GM19467 (cell line): ENCODE measurements at regions not wholly inside any gene's neighbourhood (a gene's known extent, or its start where the extent isn't known, plus 50 kb on each side); places are given as distances from the start of the nearest gene placed in this dataset.

ENCODE experiments used
- ATAC-seq: cut with Tn5 transposase; IDR thresholded peaks from one replicate; pipeline ENCODE4 v1.9.1; 2021; ENCODE audit warnings: mild to moderate bottlenecking, moderate library complexity; ENCODE audit not compliant: unreplicated experiment

GRCh38 chr11:36997656-36998055 lies 399.6 kb upstream of the RAG2 start:
- no peak for ATAC-seq

GRCh38 chr11:36996795-36997194 lies 398.8 kb upstream of the RAG2 start:
- no peak for ATAC-seq

GRCh38 chr11:36994208-36994607 lies 396.2 kb upstream of the RAG2 start:
- no peak for ATAC-seq

- ATAC-seq = no peak
Observed at GRCh38 chr11:36988556-36988955, 390.5 kb upstream of the RAG2 start.

DNA sequence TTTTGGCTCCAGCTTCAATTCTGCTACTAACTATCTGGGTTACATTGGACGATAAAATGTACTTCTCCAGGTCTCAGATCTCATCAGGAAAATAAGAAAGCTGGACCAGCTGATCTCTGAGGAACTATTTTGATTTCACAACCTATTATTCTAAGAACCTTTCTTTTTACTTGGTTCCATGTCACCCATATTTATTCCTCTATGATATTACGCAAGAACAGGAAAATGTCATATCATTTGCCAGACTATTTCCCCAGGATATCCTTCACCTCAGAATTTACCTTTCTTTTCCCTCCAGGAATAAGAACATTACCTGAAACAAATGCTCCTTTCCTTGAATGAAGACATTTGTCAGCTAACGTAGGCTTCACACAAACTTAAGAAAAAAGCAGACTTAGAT lies 387.5 kb upstream of the RAG2 start:
- no peak for ATAC-seq

GRCh38 chr11:36976741-36977140 lies 378.7 kb upstream of the RAG2 start:
- no peak for ATAC-seq

- ATAC-seq = no peak
Observed at GRCh38 chr11:36974771-36975170, 376.7 kb upstream of the RAG2 start.

DNA sequence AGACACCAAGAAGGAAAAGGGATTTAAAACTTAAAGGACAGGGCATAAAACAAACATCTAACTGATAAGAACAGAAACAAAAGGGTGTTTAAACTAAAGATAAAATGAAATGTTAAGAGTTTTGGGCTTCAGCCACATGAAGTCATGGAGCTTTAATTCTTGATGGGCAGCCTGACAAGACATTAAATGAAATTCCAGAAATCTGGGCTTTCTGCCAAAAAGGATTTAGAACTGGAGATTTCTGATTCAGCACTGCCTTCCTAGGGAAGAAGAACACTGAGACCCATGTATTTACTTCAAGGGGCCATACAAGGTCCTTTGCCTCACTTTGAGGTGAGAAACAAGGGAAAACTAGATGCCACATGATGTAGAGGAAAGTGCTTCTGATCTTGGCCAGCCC lies 355.9 kb upstream of the RAG2 start:
- no peak for ATAC-seq

DNA sequence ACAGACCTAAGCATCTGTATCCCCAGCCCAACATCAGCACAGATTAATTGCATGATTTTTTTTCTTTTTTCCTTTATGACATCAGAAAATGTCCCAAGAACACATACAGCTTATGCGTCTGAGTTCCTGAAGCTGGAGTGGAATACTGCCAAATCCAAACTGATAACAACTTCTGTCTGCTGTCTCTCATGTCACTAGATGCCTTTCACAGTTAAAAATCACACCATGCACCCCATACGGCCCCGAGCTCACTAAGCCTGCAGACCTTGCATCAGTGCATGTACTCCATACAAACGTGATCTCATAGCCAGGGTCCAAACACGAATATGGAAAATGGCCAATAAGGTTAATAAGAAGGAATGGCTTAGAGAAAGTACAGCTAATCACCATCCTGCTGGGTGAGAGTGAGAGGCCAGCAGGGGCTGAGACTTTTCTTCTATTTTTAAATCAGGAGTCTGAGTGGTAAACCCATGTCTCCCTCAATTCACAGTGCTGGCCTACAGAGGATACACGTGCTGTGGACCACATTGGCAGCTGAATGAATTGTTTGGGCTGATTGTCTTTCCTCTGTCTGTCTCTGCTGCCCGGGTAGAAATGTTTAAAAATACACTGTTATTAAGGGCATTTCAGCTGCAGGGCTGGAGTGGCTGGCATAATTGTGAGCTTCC lies 350.6 kb upstream of the RAG2 start:
- no peak for ATAC-seq

- no peak for ATAC-seq
Observed at GRCh38 chr11:36945384-36945783, 347.3 kb upstream of the RAG2 start.

DNA sequence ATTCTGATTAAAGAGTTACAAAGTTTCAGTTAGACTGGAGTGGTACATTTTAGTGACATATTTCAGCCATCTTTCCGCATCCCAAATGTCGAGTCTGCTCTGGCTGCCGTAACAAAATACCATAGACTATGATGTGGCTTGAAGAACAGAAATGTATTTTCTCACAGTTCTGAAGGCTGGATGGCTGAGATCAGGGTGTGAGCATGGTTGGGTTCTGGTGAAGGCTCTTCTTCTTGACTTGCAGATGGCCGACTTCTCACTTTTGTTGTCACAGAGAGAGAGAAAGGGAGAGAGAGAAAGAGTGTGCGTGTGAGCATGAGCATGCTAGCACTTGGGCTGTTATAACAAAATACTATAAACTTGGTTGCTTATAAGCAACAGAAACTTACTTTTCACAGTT lies 335.4 kb upstream of the RAG2 start:
- ATAC-seq = no peak

GRCh38 chr11:36931139-36931538 lies 333.1 kb upstream of the RAG2 start:
- no peak for ATAC-seq

- no peak for ATAC-seq
Observed at GRCh38 chr11:36930256-36930655, 332.2 kb upstream of the RAG2 start.

DNA sequence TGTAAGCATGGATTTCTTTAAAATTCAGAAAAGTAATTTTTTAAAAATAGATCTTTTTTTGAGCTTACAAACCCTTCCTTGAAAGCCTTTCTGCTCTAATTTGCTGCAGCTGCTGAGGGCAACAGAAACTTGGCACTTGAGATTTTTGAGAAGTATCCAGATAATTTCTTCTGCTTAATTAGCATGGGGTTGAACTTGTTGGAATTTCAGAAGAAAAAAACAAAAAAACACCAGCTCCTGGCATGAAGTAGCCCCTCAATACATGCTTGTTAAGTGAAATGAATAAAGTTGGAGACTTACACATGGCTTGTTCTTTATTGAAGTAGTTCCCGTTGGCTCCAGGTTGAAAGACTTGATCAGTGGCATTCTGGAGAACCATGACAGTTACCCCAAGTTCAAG lies 331.4 kb upstream of the RAG2 start:
- no peak for ATAC-seq

DNA sequence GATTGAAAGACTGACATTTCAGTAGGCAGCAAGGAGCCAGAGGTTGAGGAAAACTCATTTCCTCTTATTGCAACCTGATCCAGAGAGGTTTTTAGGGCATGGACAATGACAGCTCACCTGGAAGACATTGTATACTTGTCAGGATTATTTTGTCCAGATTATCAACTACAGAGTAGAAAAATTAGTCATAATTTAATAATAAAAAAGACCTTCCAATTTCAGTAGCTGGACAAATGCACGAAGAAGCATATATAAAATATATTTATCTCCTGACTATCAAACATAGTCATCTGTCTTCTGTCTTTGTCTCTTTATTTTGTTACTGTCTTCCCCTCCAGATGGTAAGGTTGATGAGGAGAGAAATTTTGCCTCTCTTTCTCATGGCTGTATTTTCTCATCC lies 330.6 kb upstream of the RAG2 start:
- ATAC-seq = no peak

- ATAC-seq = no peak
Observed at GRCh38 chr11:36899800-36900199, 301.8 kb upstream of the RAG2 start.

- no peak for ATAC-seq
Observed at GRCh38 chr11:36890841-36891240, 292.8 kb upstream of the RAG2 start.

GRCh38 chr11:36890121-36890679 lies 292.2 kb upstream of the RAG2 start:
- ATAC-seq = no peak

- ATAC-seq = no peak
Observed at GRCh38 chr11:36885154-36885553, 287.1 kb upstream of the RAG2 start.

GRCh38 chr11:36878737-36879136 lies 280.7 kb upstream of the RAG2 start:
- ATAC-seq = no peak

- no peak for ATAC-seq
Observed at GRCh38 chr11:36877149-36877548, 279.1 kb upstream of the RAG2 start.

- ATAC-seq = no peak
Observed at GRCh38 chr11:36876266-36876665, 278.2 kb upstream of the RAG2 start.

DNA sequence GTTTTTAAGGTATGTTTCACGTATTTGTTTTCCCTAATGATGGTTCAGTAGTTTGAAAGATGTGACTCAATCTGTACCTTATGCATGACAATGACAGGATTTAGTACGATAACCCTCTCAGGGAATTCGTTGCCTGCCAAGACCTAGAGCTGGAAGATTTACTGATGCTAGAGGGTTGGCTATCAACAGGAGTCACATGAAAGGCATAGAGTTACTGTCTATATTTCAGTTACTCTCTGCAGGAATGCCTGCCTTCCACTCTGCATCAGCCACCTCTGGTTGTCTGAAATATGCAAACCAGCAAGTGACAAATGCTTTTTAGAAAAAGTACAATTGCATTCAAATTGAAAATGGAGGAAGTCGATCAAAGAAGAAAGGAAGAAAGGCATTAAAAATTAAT lies 276.3 kb upstream of the RAG2 start:
- ATAC-seq = no peak
